ENCODE measurements at regions not wholly inside any gene's neighbourhood (a gene's known extent, or its start where the extent isn't known, plus 50 kb on each side); places are given as distances from the start of the nearest gene placed in this dataset.

- DNase-seq, result no peak
Measured at GRCh38 chr2:120853306-120854013, 117.8 kb downstream of the GLI2 start.

- no peak for DNase-seq
Measured at GRCh38 chr2:120854014-120854620, 118.4 kb downstream of the GLI2 start.

- no peak for DNase-seq
Measured at GRCh38 chr2:120854766-120855530, 119.3 kb downstream of the GLI2 start.

- DNase-seq, result no peak
Measured at GRCh38 chr2:120855855-120856405, 120.3 kb downstream of the GLI2 start.

DNA sequence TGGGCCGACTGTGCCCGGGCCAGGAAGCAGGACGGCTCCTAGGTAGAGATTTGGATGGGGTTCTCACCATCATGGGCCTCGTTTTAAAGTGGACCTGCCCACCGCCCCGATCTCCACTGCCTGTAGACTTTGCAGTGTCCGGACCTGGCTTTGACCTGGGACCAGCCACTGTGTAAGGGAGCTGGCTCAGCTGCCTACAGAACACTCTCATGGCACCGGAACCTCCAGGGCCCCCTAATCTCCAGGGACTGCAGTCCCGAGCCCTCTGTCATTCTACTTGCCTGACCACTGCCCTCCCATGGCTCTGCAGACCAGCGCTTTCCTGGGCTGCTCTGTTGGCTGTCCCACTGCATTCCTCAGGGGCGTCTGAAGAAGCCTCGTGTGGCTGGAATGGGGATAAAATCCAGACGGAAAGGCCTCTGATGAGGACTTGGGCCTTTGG lies 120.8 kb downstream of the GLI2 start:
- peak; percentile 63 for DNase-seq

DNA sequence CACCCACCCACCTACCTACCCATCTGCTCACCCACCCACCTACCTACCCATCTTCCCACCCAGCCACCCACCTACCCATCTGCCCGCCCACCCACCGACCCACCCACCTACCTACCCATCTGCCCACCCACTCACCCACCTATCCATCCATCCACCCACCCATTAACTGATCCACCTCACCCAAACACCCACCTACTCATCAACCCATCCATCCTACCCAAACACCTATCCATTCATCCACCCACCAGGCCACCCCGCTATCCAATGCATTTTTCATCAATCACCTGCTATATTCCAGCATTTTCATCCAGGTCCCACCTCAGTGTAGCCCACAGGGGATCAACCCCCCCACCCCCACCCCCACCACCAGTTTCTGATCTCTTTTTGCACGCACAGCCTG lies 121.8 kb downstream of the GLI2 start:
- DNase-seq, result no peak

- DNase-seq, result no peak
Measured at GRCh38 chr2:120857931-120858330, 122.3 kb downstream of the GLI2 start.

DNA sequence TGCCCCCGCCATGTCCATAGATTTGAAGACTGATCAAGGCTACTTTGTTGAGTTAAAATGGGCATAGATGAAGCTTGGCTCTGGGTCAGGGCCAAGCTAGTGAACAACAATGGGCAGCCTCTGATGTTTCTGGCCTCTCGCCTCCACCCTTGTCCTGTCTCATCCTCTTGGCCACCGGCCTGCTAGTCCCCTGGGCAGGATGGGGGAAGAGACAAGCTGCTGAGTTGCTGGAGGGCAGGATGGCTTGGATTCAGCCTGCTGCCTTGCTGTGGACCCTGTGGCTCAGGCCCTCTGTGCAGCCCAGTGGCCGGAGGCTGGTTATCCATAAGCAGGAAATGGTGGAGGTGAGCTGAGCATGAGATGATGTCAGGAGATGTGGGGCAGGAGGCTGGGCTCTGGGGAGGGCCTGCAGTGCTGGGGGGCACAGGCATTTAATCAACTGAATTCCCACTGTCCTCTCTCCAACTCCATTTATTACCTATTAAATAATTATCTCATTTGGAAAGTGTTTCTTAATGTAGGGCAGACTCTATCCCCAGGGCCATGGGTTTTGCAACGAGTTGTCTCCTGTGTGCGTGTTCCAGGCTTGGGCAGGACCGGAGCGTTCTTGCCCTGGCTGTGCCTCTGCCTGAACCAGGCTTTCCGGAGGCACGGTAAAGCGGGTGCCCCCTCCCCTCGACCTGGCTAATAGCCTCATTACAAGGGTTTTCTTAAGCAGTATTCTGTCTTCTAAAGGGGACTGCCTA lies 122.9 kb downstream of the GLI2 start:
- no peak for DNase-seq

- no peak for DNase-seq
Measured at GRCh38 chr2:120859128-120859527, 123.5 kb downstream of the GLI2 start.

DNA sequence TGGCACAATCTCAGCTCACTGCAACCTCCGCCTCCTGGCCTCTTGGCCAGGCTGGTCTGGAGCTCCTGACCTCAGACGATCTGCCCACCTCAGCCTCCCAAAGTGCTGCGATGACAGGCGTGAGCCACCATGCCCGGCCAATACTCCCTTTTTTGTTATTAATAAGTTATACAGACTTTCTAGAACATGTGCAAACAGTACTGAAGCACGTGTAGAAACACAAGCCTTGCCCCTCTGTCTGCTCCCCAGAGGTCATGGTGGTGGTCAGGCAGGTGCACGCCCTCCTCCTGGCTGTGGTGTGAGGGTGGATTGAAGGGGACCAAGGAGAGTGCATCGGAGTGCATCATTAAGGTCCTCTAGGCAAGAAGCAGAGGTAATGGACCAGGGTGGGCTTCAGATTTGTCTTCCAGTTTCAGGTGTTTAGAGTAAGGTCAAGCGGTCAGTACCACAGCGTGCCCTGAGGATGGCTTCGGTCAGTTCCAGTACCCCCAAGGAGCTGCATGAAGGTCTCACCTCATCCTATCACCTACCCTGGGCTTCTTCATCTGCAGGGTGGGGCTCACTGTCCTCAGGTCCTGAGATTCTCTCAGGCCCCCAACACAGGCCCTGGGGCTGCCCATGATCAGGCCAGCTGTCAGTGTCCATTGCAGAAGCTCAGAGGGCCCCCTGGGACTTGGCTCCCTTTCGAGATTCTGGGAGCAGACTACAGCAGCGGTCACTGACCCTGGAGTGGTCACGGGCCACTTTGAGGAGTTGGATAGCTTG lies 124.3 kb downstream of the GLI2 start:
- DNase-seq, result no peak

- DNase-seq, result no peak
Measured at GRCh38 chr2:120860579-120860922, 124.9 kb downstream of the GLI2 start.

GRCh38 chr2:120861191-120861575 lies 125.5 kb downstream of the GLI2 start:
- DNase-seq, result no peak

GRCh38 chr2:120861576-120862191 lies 126.0 kb downstream of the GLI2 start:
- peak; percentile 84 for DNase-seq

- DNase-seq, result no peak
Measured at GRCh38 chr2:120862201-120863060, 126.8 kb downstream of the GLI2 start.

DNA sequence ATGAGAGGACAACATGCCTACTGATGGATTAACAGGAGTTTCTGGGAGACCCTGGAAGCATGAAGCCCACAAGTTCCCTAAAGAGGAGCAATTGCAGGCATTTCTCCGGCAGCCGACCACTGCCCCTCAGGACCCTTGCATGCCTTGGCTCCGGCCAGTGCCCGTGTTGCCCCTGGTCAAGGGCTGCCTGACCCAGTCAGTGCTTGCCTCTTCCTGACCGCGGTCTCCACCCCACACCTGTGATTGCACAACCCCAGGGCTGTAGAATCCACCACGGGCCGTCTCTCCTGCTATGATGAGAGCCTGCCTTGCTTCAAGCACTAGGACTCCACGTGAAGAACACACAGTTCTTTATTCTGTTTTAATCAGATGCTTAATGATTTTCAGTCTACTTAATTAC lies 127.5 kb downstream of the GLI2 start:
- DNase-seq, result no peak

- DNase-seq, result peak; percentile 41
Measured at GRCh38 chr2:120863661-120864320, 128.1 kb downstream of the GLI2 start.

GRCh38 chr2:120864981-120865380 lies 129.3 kb downstream of the GLI2 start:
- peak; percentile 54 for DNase-seq

GRCh38 chr2:120865656-120866055 lies 130.0 kb downstream of the GLI2 start:
- DNase-seq, result no peak

DNA sequence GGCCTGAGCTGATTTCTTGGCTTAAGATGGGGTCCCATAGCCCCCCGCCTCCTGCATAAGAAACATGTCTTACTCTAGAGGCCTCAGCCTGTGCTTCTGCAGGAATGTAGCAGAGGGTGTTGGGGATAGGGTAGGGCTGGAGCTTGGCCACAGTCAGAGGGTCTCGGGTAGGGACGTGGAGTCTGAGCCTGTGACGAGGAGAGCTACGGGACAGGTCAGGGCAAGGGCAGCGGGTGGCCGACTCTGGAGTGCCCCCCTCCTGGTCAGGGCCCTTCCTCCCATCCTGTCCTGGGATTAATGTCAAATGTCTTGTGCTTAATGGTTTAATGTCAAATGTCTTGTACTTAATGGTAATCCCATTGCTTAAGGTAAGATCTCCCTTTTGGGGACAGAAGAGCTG lies 130.4 kb downstream of the GLI2 start:
- no peak for DNase-seq

All from fibroblast of skin of abdomen (primary cell).